ENCODE measurements at regions not wholly inside any gene's neighbourhood (a gene's known extent, or its start where the extent isn't known, plus 50 kb on each side); places are given as distances from the start of the nearest gene placed in this dataset.

GRCh38 chr9:89714321-89714720 is 109.5 kb downstream of the GADD45G start:
- no peak for TF ChIP-seq CTCF (IDR thresholded peaks at IDR 0.05)
- TF ChIP-seq POLR2AphosphoS5 (IDR thresholded peaks at IDR 0.05), result no peak

Data from breast epithelium (tissue), 3 donors.